ENCODE measurements at regions not wholly inside any gene's neighbourhood (a gene's known extent, or its start where the extent isn't known, plus 50 kb on each side); places are given as distances from the start of the nearest gene placed in this dataset.

GRCh38 chr2:14125624-14126293 lies 506.8 kb upstream of the LRATD1 start:
- DNase-seq, result no peak

GRCh38 chr2:14126846-14127245 lies 505.7 kb upstream of the LRATD1 start:
- DNase-seq, result no peak

- DNase-seq, result no peak
Measured at GRCh38 chr2:14127765-14128164, 504.8 kb upstream of the LRATD1 start.

- DNase-seq, result no peak
Measured at GRCh38 chr2:14132386-14132785, 500.1 kb upstream of the LRATD1 start.

- DNase-seq, result no peak
Measured at GRCh38 chr2:14134771-14135170, 497.7 kb upstream of the LRATD1 start.

- no peak for DNase-seq
Measured at GRCh38 chr2:14136030-14136429, 496.5 kb upstream of the LRATD1 start.

- DNase-seq, result no peak
Measured at GRCh38 chr2:14137643-14138042, 494.9 kb upstream of the LRATD1 start.

- DNase-seq, result no peak
Measured at GRCh38 chr2:14140009-14140550, 492.4 kb upstream of the LRATD1 start.

GRCh38 chr2:14143435-14143834 lies 489.1 kb upstream of the LRATD1 start:
- no peak for DNase-seq

GRCh38 chr2:14148216-14148615 lies 484.3 kb upstream of the LRATD1 start:
- DNase-seq, result no peak

- DNase-seq, result no peak
Measured at GRCh38 chr2:14157816-14158215, 474.7 kb upstream of the LRATD1 start.

GRCh38 chr2:14180333-14180732 lies 452.2 kb upstream of the LRATD1 start:
- no peak for DNase-seq

GRCh38 chr2:14182227-14182946 lies 450.1 kb upstream of the LRATD1 start:
- DNase-seq, result no peak

GRCh38 chr2:14185906-14186305 lies 446.6 kb upstream of the LRATD1 start:
- DNase-seq, result no peak

- DNase-seq, result no peak
Measured at GRCh38 chr2:14188446-14188845, 444.1 kb upstream of the LRATD1 start.

GRCh38 chr2:14189929-14190328 lies 442.6 kb upstream of the LRATD1 start:
- no peak for DNase-seq

- no peak for DNase-seq
Measured at GRCh38 chr2:14194233-14194632, 438.3 kb upstream of the LRATD1 start.

- no peak for DNase-seq
Measured at GRCh38 chr2:14197293-14197692, 435.2 kb upstream of the LRATD1 start.

- DNase-seq, result no peak
Measured at GRCh38 chr2:14199040-14199439, 433.5 kb upstream of the LRATD1 start.

GRCh38 chr2:14219306-14219705 lies 413.2 kb upstream of the LRATD1 start:
- DNase-seq, result no peak

- no peak for DNase-seq
Measured at GRCh38 chr2:14220101-14220500, 412.4 kb upstream of the LRATD1 start.

GRCh38 chr2:14221466-14221865 lies 411.1 kb upstream of the LRATD1 start:
- no peak for DNase-seq

- DNase-seq, result no peak
Measured at GRCh38 chr2:14223576-14223975, 408.9 kb upstream of the LRATD1 start.

GRCh38 chr2:14231391-14231898 lies 401.1 kb upstream of the LRATD1 start:
- no peak for DNase-seq

Measured in stimulated activated CD4-positive, alpha-beta T cell treated with anti-CD3 and anti-CD28 coated beads, Interleukin-2, amount 100 ng/mL, for 48 hours (primary cell).